GM21619 (cell line): ENCODE measurements at regions not wholly inside any gene's neighbourhood (a gene's known extent, or its start where the extent isn't known, plus 50 kb on each side); places are given as distances from the start of the nearest gene placed in this dataset.

ENCODE experiments used
- ATAC-seq: cut with Tn5 transposase; IDR thresholded peaks from one replicate; pipeline ENCODE4 v1.9.1; 2021; ENCODE audit not compliant: unreplicated experiment

DNA sequence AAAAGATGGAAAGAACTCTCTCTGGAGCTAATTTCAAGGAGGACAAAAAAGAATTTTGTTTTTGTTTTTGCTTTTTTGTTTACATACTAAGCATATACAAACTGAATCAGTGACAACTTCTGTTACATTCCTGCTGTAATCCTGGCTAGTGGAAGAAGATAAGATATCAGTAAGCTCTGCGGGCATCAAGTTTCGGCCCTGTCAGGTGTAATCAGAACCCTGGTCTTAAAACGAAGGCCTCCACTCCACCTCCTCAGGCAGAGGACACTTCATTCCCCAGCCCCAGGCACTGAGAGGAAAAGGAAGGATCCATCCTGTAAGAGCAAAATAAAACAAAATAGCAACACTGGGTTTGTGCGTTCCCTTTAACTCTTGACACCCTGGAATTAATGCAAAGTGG, 88.9 kb upstream of the ARHGAP29 start:
- ATAC-seq = no peak

DNA sequence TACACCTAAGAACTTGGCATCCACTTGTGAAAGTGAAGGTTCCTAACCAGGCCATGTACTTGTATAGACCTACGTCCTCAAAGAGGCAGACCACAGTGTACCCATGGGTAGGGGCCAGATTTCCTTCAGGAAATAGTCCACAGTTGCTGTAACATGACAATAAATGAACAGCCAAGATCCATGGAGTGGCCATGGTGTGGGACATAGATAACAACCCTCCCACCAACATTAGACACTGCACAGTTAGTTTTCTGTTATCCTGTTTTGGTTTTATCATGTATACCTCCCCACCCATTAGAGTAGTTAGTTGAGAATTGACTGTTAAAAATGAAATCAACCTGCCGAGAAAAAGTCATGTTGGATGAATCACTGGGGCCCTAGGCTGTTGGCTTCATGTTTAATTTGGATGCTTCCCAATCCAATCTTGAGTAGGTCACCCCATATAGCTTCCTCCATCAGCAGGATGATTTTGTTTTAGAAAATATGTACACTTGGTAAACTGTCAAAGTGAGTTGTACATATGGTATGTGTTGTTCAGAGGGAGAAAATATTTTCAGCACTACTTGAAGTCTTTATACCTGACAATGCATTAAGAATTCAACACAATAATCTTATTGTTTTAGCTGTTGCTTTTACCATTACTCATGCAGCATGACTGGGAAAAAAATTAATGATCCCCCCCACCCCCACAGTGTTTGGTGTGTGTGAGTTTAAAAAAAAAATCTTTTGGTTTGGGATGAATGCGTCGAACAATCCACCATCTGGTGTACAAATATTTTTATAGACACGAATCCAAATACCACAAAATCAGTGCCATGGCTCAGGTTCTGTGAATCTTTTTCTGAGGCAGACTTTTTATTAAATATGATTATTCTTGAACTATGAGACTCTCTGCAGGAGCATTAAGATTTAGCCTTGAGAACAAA, 88.3 kb upstream of the ARHGAP29 start:
- no peak for ATAC-seq

DNA sequence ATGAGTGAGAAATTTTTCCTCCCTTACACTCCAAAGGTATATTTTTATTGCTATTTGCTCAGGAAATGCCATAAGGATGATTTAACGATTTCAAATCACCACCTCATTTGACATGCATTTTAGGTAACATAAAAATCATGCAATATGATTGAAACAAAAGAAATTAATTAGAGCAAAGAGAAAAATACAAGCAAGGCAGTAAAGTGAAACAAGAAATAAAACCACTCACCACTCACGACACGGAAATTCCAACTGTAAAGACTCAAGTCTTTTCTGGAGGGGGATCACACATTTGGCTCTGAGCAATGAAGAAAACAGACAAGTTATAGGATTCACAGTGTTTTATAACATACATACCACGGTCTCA, 86.8 kb upstream of the ARHGAP29 start:
- ATAC-seq = no peak

DNA sequence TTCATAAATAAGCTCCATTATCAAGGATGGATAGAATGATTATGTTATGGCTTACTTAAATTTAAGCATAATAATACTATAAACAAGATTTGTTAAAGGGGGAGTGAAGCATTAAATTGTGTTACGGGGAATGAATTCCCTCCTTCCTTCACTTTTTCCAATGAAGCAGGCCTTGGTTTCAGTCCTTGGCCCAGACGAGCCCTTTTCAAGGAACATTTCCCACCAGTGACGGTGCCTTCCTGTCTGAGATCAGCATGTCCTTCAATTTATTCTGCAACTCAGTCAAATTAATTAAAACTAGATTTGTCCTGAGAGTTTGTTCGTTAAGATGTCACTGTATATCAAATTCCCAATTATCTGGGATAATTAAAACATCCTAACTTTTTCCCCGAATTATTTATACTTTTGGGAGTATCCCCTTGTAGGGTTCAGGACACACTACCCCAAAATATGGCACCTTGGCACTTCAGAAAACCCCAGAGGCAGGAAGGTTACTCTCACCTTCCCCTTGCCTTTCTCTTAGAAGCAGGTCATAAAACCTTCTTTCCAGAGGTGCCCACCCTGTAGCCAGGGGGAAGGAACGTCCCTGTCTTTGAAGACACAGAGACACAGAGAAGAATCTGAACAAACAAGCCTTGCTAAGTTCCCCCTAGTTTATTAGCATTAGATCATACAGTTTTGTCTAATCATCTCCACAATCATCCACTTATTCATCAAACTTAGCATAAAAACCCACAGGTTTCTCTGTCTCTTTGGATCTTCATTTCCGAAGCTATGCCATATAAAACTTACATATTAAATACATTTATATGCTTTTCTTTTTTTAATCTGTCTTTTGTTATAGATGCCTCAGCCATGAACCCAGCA, 86.2 kb upstream of the ARHGAP29 start:
- ATAC-seq = no peak

DNA sequence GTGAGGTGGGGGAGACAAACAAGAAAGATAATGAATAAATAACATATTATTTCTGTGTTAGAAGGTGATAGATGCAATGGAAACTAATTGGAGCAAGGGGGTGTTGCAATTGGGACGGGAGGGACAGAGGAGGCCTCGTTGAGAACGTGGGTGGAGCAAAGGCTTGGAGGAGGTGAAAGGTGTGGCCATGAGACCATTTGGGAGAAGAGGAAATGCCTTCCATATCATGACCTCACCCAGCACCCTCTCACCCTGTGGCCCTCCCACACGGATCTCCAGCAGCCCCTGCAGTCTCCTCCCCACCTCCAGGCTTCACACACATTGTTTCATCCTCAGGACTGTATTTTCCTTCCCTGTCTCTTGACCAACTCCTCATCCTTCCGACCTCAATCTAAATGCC, 85.3 kb upstream of the ARHGAP29 start:
- no peak for ATAC-seq

DNA sequence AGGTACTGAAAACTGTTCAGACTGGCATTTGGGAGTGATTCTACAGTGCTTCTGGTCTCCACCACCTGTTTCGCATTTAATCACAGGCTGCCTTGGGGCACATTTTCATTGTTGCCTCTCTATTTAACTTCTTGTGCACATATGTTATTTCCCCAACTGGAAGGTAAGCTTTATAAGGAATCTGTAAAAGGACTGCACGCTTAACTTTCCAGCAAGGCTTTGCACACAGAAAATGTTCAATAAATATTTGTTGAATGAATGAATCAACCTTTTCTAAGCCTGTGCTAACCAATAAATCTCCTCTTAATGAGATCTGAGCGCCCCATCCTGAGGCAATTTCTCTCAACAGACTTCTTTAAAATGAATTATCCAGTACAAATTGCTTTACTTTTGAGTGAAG, 84.3 kb upstream of the ARHGAP29 start:
- ATAC-seq = no peak

DNA sequence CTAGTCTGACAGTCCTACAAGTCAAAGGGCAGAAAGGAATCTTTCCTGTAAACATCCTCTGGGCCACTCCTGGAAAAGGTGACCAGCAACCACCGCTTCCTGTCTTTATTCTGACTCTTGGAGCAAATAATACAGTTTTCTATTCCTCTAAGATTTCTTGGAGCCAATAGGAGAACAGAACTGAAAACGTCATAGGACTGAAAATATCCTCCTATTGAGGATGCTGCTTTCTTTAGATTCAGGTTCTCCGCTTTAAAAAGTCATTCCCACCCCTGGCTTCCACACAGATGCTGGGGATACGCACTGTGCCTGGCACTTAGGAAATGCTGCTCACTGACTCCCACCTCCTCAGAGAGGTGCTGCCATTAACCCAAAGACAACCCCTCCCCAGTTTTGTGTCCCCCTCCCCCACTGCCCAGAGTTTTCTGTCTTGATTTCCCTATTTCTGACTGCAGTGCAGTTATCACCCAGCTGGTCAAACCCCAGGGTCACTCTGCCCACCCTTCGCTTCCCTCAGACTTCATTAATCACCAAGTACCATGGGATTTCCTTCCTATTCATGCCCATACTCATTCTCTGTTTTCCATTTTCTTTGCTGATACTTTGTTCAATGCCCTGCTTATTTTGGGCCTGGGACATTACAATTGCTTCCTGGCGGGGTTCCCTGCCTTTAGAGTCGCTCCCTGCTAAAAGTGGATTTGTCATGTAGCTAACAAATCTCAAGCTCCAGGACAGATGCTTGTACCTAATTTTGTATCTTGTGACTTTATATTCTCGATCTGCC, 82.1 kb upstream of the ARHGAP29 start:
- ATAC-seq = no peak

DNA sequence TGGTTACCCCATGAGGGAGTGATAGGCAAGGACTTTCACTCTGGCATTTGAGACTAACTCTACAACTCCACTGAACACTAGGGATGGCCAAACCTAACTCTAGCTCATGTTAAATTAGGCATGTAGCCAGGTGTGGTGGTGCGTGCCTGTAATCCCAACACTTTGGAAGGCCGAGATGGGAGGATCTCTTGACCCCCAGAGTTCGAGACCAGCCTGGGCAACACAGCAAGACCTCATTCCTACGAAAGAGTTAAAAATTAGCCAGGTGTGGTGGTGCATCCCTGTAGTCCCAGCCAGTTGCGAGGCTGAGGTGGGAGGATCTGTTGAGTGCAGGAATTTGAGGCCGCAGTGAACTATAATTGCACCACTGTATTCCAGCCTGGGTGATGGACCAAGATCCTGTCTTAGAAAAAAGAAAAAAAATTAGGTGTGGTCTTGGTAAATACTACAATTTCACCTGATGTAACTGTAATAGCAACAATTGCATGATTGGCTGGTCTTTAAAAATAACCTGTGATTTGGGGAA, 81.2 kb upstream of the ARHGAP29 start:
- no peak for ATAC-seq

DNA sequence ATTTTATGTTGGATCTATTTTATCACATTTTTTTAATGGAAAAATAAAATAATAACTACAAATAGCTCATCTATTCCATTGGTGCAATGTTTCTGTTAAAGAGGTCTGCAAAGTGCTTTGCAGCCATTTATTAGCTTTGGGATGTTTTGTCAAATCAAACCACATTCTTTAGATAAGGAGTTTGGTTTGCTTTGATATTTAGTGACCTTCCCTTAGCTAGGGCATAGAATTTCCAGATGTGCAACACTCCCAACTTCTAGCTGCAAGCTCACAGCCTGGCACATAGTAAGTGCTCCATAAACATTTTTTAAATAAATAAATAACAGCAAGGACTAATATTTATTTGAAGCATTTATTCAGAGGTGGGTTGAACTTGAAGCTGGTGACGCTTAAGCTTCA, 80.4 kb upstream of the ARHGAP29 start:
- ATAC-seq = no peak

DNA sequence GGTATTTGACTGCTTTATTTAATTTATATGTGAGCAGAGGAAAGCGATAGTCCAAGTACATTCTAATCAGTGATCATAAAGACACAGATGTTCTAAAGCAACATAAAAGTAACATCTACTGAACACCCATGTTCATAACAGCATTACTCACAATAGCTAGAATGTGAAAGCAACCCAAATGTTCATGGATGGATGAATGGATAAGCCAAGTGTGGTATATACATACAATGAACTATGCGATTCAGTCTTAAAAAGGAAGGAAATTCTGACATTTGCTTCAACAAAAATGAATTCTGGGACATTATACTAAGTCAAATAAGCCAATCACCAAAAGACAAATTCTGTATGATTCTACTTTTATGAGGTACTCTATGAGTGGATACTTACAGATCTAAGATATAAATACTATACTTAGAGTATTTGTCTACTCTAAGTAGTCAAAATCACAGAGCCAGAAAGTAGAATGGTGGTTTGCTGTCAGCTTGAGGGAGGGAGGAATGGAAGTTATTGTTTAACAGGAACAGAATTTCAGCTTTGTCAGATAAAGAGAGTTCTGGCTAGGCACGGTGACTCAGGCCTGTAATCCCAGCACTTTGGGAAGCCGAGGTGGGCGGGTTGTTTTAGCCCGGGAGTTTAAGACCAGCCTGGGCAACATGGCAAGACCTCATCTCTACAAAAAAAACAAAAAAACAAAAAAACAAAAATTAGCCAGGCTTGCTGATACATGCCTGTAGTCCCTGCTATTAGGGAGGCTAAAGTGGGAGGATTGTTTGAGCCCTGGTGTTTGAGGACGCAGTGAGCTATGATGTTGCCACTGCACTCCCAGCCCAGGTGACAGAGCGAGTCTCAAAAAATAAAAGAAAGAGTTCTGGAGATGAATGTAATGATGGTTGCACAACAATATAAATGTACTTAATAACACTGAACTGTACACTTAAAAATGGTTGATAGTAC, 79.7 kb upstream of the ARHGAP29 start:
- ATAC-seq = no peak

DNA sequence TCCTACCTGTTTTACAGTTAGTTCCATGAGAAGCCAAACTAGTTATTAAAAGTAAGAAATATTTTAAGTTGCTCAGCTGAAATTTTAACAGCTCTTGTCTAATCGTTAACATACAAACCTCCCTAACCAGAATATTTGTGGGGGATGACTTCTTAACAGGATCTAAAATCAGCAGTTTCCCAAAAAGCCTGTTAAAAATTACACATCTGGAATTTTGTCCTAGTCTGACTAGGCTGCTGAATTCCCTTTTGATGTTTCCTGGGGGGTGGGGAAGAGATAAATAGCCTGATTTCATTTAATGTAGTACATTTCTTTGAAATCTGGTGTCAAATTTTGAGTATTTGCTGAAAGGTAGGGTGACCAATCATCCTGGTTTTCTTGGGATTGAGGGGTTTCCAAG, 78.8 kb upstream of the ARHGAP29 start:
- ATAC-seq = no peak

DNA sequence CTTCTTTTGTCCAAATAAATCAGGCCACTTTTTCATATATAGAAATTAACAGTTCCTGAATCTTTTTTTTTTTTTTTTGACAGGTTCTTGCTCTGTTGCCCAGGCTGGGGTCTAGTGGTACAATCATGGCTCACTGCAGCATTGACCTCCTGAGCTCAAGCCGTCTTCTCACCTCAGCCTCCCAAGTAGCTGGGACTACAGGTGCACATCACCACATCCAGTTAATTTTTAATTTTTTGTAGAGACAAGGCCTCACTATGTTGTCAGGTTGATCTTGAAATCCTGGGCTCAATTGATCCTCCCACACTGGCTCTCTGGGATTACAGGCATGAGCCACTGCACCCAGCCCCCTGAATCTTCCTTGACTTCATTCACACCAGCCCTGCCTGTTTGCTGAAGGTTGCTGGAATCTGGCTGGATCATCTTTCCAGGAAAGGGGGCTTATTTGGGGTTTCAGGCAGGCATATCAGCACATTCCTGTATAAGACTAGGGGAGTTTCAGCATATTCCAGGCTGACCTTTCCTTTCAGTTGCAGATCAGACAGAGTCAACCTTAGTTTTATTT, 78.2 kb upstream of the ARHGAP29 start:
- no peak for ATAC-seq

DNA sequence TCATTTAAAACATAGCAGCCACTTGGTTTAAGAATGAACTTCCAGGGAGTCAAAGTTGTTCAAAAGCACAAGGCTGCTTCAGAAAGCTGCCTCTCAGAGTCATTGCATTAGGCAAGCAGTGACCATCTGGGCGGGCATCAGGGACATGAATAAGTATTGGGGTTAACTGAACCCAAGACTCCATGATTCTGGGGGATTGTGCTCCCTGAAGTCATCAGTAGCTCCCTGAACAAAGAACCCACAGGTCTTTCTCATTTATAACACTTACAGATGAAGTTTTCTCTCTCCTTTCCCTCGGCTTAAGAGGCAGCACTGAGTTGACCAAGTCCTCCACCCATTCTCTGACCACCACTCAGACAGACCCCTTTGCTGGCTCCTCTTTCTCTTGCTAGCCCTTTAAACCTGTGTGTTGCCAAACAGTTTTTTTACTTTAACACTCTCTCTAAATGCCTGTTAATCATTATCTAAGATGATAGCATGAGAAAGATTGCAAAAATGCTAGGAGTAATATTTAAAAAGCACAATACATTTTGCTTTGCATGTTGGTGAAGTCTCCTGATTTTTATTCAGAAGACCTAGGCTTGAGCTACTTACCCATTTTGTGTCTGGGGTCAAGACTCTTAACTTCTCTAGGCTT, 77.0 kb upstream of the ARHGAP29 start:
- no peak for ATAC-seq

DNA sequence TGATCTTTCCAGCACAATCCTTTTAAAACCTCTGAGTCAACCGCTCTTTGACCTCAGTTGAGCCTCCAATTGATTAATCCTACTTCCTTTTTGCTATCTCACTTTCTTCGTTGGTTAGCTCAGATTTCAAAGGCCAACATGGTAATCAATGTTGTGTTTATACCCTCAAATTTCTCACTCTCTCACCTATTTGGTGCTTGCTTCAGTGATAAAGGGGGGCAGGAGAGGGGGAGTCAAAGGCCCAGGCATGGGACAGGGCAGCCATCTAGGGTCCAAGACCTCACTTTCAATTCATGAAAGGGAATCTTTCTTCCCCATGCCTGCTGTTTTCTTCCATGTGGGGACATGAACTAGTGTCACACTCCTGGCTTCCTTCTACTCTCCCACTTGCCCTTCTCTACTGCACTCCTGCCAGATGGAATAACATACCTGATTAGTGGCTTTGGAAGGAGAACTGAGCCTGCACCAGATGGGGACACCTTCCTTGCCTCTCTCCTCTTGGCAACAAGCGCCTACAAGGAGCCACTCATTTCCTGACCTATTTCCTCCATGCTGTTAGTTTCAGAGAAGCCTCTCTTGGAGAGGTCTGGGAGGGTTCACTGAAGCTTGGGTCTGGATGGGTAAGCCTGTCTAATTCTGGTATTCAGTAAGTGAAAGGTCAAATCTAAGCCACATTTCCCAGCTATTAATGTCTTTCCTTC, 73.3 kb upstream of the ARHGAP29 start:
- no peak for ATAC-seq

DNA sequence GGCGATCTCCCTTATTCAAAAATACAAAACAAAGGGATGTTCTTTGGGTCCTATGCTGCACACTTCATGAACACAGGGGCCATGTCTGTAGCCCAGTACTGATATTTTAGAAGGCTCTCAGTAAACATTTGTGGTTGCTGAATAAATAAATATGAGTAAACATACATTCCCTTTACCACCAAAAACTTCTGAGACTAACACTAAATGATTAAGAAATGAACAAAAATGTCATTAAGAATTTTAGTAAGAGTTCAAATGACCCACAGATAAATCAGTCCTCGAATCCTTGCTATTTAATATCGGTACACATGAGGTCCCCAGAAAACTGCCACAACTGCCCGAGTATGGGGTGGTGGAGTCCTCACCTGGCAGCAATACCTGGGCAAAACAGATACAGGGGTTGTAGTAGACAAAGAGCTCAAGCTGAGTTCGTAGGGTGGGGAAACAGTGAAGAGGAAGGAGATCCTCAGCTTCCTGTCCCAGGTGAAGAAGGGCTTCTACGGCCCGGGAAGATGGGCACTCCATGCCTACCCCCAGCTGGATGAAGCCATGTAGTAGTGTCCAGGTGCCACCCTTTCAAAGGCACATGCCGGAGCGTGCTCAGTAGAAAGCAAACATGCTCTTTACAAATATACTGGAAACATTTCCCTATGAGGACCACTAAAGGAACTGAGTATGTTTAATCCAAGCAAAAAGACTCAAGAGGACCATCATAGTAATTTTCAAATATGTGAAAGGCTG, 72.6 kb upstream of the ARHGAP29 start:
- no peak for ATAC-seq

DNA sequence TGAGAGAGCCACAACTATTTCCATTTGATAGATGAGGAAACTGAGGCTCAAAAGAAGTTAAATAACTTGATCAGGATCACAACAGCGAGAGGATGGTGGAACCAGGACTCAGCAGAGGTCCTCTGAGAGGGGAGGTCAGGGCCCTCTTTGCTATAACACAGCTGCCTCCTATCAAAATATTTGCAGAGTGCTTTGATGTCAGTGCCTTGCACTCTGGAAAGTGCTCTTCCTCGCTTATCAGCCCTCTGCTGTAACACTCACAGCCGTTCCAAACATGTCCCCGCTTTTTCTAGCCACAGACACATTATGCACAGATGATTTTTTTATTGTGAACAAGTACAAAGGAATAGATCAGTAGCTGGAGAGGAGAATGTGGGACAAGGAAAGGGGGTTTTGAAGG, 71.8 kb upstream of the ARHGAP29 start:
- ATAC-seq = no peak

DNA sequence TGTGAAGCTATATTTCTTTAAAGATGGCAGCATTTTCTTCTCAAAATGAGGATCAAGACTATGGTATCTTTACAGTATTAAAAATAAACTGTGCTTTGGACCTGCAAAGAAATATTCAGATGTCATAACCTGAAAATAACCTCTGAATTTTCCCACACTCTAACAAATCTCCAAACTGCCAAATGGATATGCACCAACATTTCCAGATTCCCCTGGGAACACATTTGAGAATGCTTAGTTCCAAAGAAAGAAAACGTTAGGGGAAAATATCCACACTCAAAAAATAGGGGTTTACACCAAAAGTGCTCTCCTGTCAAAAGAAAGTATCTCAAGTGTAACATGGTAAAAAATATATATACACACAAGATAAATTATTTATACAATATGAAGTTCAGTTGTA, 69.1 kb upstream of the ARHGAP29 start:
- no peak for ATAC-seq

DNA sequence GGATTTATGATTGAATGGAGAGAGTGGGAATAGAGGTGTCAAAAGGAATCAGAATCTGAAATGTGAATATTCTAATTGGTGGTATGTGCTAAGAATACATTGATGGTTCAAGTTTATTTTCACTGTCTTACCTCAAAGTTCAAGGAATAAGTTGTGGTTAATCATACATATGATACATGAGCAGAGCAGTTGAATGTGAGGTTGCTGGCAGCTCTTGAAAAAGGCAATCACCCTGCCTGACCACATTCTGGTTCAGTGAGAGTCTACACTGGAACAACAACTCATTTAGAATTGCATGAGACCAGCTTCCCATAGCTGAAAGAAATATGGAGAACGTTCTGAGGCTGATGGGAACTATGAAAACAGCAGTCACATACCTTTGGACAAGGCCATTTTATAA, 68.3 kb upstream of the ARHGAP29 start:
- ATAC-seq = no peak
